BLaER1 treated with 17β-estradiol and CSF1 and Interleukin-3, amounts not matched to agents 10 nM and 100 nM (cell line): ENCODE measurements at regions not wholly inside any gene's neighbourhood (a gene's known extent, or its start where the extent isn't known, plus 50 kb on each side); places are given as distances from the start of the nearest gene placed in this dataset.

Experiments used
- H3K27ac ChIP-seq, 11 experiments: shearing (Covaris generic); formaldehyde crosslinking; 2 replicates each; pipeline ENCODE4 v1.8.1; 2022
- H3K27me3 ChIP-seq, 11 experiments: shearing (Covaris generic); formaldehyde crosslinking; 2 replicates each; pipeline ENCODE4 v1.8.1; 2022
- H3K36me3 ChIP-seq, 11 experiments: shearing (Covaris generic); formaldehyde crosslinking; 2 replicates each; pipeline ENCODE4 v1.8.1; 2022
- H3K4me1 ChIP-seq, 10 experiments: shearing (Covaris generic); formaldehyde crosslinking; 2 replicates each; pipeline ENCODE4 v1.8.1; 2022
- H3K4me2 ChIP-seq, 11 experiments: shearing (Covaris generic); formaldehyde crosslinking; 2 replicates each; pipeline ENCODE4 v1.8.1; 2022
- H3K4me3 ChIP-seq, 10 experiments: shearing (Covaris generic); formaldehyde crosslinking; 2 replicates each; pipeline ENCODE4 v1.8.1; 2022
- H3K9ac ChIP-seq, 11 experiments: shearing (Covaris generic); formaldehyde crosslinking; 2 replicates each; pipeline ENCODE4 v1.8.1; 2022
- H3K9me3 ChIP-seq, 11 experiments: shearing (Covaris generic); formaldehyde crosslinking; replicated peaks in 1 of 11; 2 replicates each; pipeline ENCODE4 v1.8.1; 2022
- H4K20me1 ChIP-seq, 11 experiments: shearing (Covaris generic); formaldehyde crosslinking; 2 replicates each; pipeline ENCODE4 v1.8.1; 2022
- Cebpa-rat ChIP-seq, 11 experiments: shearing (Covaris generic); IDR thresholded peaks; 2 replicates each; pipeline ENCODE4 v1.8.1; 2022

GRCh38 chr18:46341986-46342525 lies 237.9 kb downstream of the HAUS1 start:
- Histone ChIP-seq H4K20me1 (peaks cover 0 to 67% (median 25%) of the 10 kb centered on the region in 11 experiments; a peak in 15 of 22 replicates), H3K4me1 (peaks cover 95 to 100% (median 100%) of the 10 kb centered on the region in 10 experiments), H3K9ac (peak overlapping the region in 7 of 11 experiments; percentile 10 to 50 (median 22); a peak in 9 of 22 replicates), H3K4me2 (peak overlapping the region; percentile 12 to 98 (median 93)), H3K27ac (peak overlapping the region in 10 of 11 experiments; percentile 6 to 91 (median 80); a peak in 19 of 22 replicates), H3K4me3 (peak overlapping the region in 2 of 10 experiments; percentile 25 to 28; a peak in 3 of 20 replicates), H3K36me3 (peaks cover 0 to 28% (median 10%) of the 10 kb centered on the region in 11 experiments; a peak in 8 of 22 replicates), H3K27me3 (no peaks in the 10 kb centered on the region), H3K9me3 (no peaks in the 10 kb centered on the region)
- no peak for TF ChIP-seq Cebpa-rat (IDR thresholded peaks at IDR 0.05)

- Histone ChIP-seq H4K20me1 (peaks cover 0 to 66% (median 29%) of the 10 kb centered on the region in 11 experiments; a peak in 15 of 22 replicates), H3K27me3 (no peaks in the 10 kb centered on the region), H3K9me3 (no peaks in the 10 kb centered on the region), H3K27ac (peak overlapping the region in 10 of 11 experiments; percentile 47 to 91 (median 80); a peak in 19 of 22 replicates), H3K4me3 (peak overlapping the region in 7 of 10 experiments; percentile 1 to 53 (median 23); a peak in 9 of 20 replicates), H3K36me3 (peaks cover 0 to 34% (median 17%) of the 10 kb centered on the region in 11 experiments; a peak in 9 of 22 replicates), H3K4me1 (peaks cover 91 to 99% (median 97%) of the 10 kb centered on the region in 10 experiments), H3K9ac (peak overlapping the region in 9 of 11 experiments; percentile 50 to 81 (median 68); a peak in 18 of 22 replicates), H3K4me2 (peak overlapping the region; percentile 88 to 98 (median 93))
- TF ChIP-seq Cebpa-rat (IDR thresholded peaks at IDR 0.05), result no peak
Measured at GRCh38 chr18:46343456-46343855, 239.3 kb downstream of the HAUS1 start.

GRCh38 chr18:46343931-46344372 lies 239.8 kb downstream of the HAUS1 start:
- Histone ChIP-seq H3K4me2 (peak overlapping the region; percentile 88 to 98 (median 93)), H3K4me3 (peak overlapping the region in 8 of 10 experiments; percentile 1 to 53 (median 29); a peak in 7 of 20 replicates), H3K4me1 (peaks cover 91 to 99% (median 96%) of the 10 kb centered on the region in 10 experiments), H3K9ac (peak overlapping the region in 9 of 11 experiments; percentile 50 to 81 (median 68); a peak in 17 of 22 replicates), H3K9me3 (no peaks in the 10 kb centered on the region), H3K36me3 (peaks cover 0 to 36% (median 20%) of the 10 kb centered on the region in 11 experiments; a peak in 12 of 22 replicates), H4K20me1 (peaks cover 0 to 66% (median 32%) of the 10 kb centered on the region in 11 experiments; a peak in 15 of 22 replicates), H3K27me3 (no peaks in the 10 kb centered on the region), H3K27ac (peak overlapping the region; percentile 32 to 91 (median 78); a peak in 20 of 22 replicates)
- TF ChIP-seq Cebpa-rat (IDR thresholded peaks at IDR 0.05), result no peak

GRCh38 chr18:46344416-46345180 lies 240.4 kb downstream of the HAUS1 start:
- H3K27me3 ChIP-seq, result no peaks in the 10 kb centered on the region
- TF ChIP-seq Cebpa-rat (IDR thresholded peaks at IDR 0.05), result no peak
- H3K9me3 ChIP-seq, result no peaks in the 10 kb centered on the region
- H3K27ac ChIP-seq, result peak overlapping the region; percentile 32 to 91 (median 78); a peak in 20 of 22 replicates
- H4K20me1 ChIP-seq, result peaks cover 0 to 71% (median 35%) of the 10 kb centered on the region in 11 experiments; a peak in 15 of 22 replicates
- H3K4me1 ChIP-seq, result peaks cover 87 to 99% (median 96%) of the 10 kb centered on the region in 10 experiments
- H3K4me3 ChIP-seq, result peak overlapping the region in 5 of 10 experiments; percentile 1 to 53 (median 39); a peak in 5 of 20 replicates
- peaks cover 0 to 38% (median 24%) of the 10 kb centered on the region in 11 experiments; a peak in 13 of 22 replicates for H3K36me3 ChIP-seq
- peak overlapping the region in 9 of 11 experiments; percentile 50 to 81 (median 68); a peak in 16 of 22 replicates for H3K9ac ChIP-seq
- H3K4me2 ChIP-seq, result peak overlapping the region; percentile 88 to 98 (median 93)

GRCh38 chr18:46345181-46345465 lies 240.9 kb downstream of the HAUS1 start:
- Histone ChIP-seq H3K4me3 (no peak overlapping the region; a peak in 2 of 20 replicates), H3K27me3 (no peaks in the 10 kb centered on the region), H3K36me3 (peaks cover 0 to 38% (median 26%) of the 10 kb centered on the region in 11 experiments; a peak in 13 of 22 replicates), H3K9ac (peak overlapping the region in 9 of 11 experiments; percentile 50 to 81 (median 68); a peak in 14 of 22 replicates), H3K27ac (peak overlapping the region in 9 of 11 experiments; percentile 68 to 91 (median 81); a peak in 18 of 22 replicates), H3K4me1 (peaks cover 82 to 99% (median 96%) of the 10 kb centered on the region in 10 experiments), H3K4me2 (peak overlapping the region; percentile 88 to 98 (median 93)), H4K20me1 (peaks cover 0 to 77% (median 35%) of the 10 kb centered on the region in 11 experiments; a peak in 15 of 22 replicates), H3K9me3 (no peaks in the 10 kb centered on the region)
- no peak for TF ChIP-seq Cebpa-rat (IDR thresholded peaks at IDR 0.05)

GRCh38 chr18:46346213-46346612 lies 242.0 kb downstream of the HAUS1 start:
- Histone ChIP-seq H3K4me3 (peak overlapping the region in 1 of 10 experiments; percentile 13; a peak in 2 of 20 replicates), H4K20me1 (peaks cover 0 to 88% (median 40%) of the 10 kb centered on the region in 11 experiments; a peak in 15 of 22 replicates), H3K4me2 (peak overlapping the region; percentile 88 to 98 (median 93)), H3K9me3 (no peaks in the 10 kb centered on the region), H3K9ac (peak overlapping the region in 9 of 11 experiments; percentile 35 to 81 (median 53); a peak in 11 of 22 replicates), H3K36me3 (peaks cover 0 to 43% (median 32%) of the 10 kb centered on the region in 11 experiments; a peak in 14 of 22 replicates), H3K27me3 (no peaks in the 10 kb centered on the region), H3K4me1 (peaks cover 76 to 99% (median 96%) of the 10 kb centered on the region in 10 experiments), H3K27ac (peak overlapping the region in 10 of 11 experiments; percentile 11 to 91 (median 80); a peak in 18 of 22 replicates)
- no peak for TF ChIP-seq Cebpa-rat (IDR thresholded peaks at IDR 0.05)

GRCh38 chr18:46346896-46347630 lies 242.9 kb downstream of the HAUS1 start:
- H3K9me3 ChIP-seq, result no peaks in the 10 kb centered on the region; a peak in 1 of 22 replicates
- H3K9ac ChIP-seq, result peak overlapping the region in 6 of 11 experiments; percentile 12 to 81 (median 54); a peak in 5 of 22 replicates
- H4K20me1 ChIP-seq, result peaks cover 0 to 88% (median 42%) of the 10 kb centered on the region in 11 experiments; a peak in 15 of 22 replicates
- peak overlapping the region; percentile 88 to 98 (median 93); a peak in 20 of 22 replicates for H3K4me2 ChIP-seq
- TF ChIP-seq Cebpa-rat (IDR thresholded peaks at IDR 0.05), result no peak
- peaks cover 68 to 99% (median 95%) of the 10 kb centered on the region in 10 experiments for H3K4me1 ChIP-seq
- H3K4me3 ChIP-seq, result no peak overlapping the region
- H3K27me3 ChIP-seq, result no peaks in the 10 kb centered on the region
- H3K27ac ChIP-seq, result peak overlapping the region in 8 of 11 experiments; percentile 71 to 91 (median 84); a peak in 16 of 22 replicates
- peaks cover 0 to 52% (median 40%) of the 10 kb centered on the region in 11 experiments; a peak in 17 of 22 replicates for H3K36me3 ChIP-seq
